Endothelial cell of umbilical vein (primary cell): ENCODE measurements at regions not wholly inside any gene's neighbourhood (a gene's known extent, or its start where the extent isn't known, plus 50 kb on each side); places are given as distances from the start of the nearest gene placed in this dataset.

ENCODE experiments used
- BruUV-seq: library from RNA; stranded (reverse); fragments of 400-500 nt; replicated peaks from 2 replicates; lab custom pipeline; 2021; lab: Mats Ljungman, UMichigan
- CTCF ChIA-PET: fragments of 300-600, 350-600 bp; sonication (Branson Sonifier 250); formaldehyde crosslinking; loops from one replicate; lab custom pipeline; 2021; ENCODE audit warnings: antibody characterized with exemption, inconsistent platforms; lab: Charles Lee
- POLR2A ChIA-PET: fragments of 300-600, 350-600 bp; sonication (Branson Sonifier 250); formaldehyde crosslinking; loops from one replicate; lab custom pipeline; 2021; ENCODE audit warnings: antibody characterized with exemption, inconsistent platforms; lab: Charles Lee
- DNase-seq: peaks from one replicate; pipeline ENCODE4 v3.0.0-alpha.2; 2011; ENCODE audit warnings: low read depth, low spot score
- FAIRE-seq: peaks from 2 replicates; lab custom pipeline; 2011; peaks lifted over from hg19 to GRCh38; lab: Jason Lieb, UNC
- H2AFZ ChIP-seq: 2 replicates; pipeline ENCODE4 v1.6.0; 2012; ENCODE audit warnings: low read depth, low read length, control low read depth, inconsistent platforms
- H3K27ac ChIP-seq: 2 replicates; pipeline ENCODE4 v1.5.1; 2011; ENCODE audit warnings: low read depth, mild to moderate bottlenecking, control low read depth, low read length, moderate library complexity; ENCODE audit not compliant: insufficient read depth
- H3K27me3 ChIP-seq, 2 experiments: 2 replicates each; pipeline versions ENCODE4 v1.6.0 to v1.6.1; 2011; ENCODE audit warnings: low read length in 2 of 2, mixed read lengths in 1 of 2; ENCODE audit not compliant: control insufficient read depth in 2 of 2, insufficient read depth in 2 of 2
- H3K36me3 ChIP-seq, 2 experiments: 2 replicates in 1 of 2; 3 replicates in 1 of 2; pipeline ENCODE4 v1.5.1; 2011; ENCODE audit warnings: low read length in 2 of 2, mild to moderate bottlenecking in 1 of 2, moderate library complexity in 1 of 2; ENCODE audit not compliant: control insufficient read depth in 2 of 2, insufficient read depth in 2 of 2; ENCODE audit errors: extremely low read depth in 1 of 2
- H3K4me1 ChIP-seq: 3 replicates; pipeline ENCODE4 v1.5.1; 2011; ENCODE audit warnings: mild to moderate bottlenecking, low read length; ENCODE audit not compliant: control insufficient read depth, insufficient read depth; ENCODE audit errors: extremely low read depth
- H3K4me2 ChIP-seq: 2 replicates; pipeline ENCODE4 v1.6.1; 2011; ENCODE audit warnings: low read length, control low read depth, mixed read lengths; ENCODE audit not compliant: insufficient read depth
- H3K4me3 ChIP-seq, 3 experiments: fragments of 200-600 bp in 1 of 3; sonication (generic), shearing (Covaris generic) in 1 of 3; replicated peaks in 1 of 3; 2 replicates each; pipeline ENCODE4 v1.5.1; 2011 to 2016; ENCODE audit warnings: control low read depth in 3 of 3, low read length in 3 of 3, mild to moderate bottlenecking in 2 of 3, inconsistent platforms in 1 of 3, low read depth in 1 of 3, moderate library complexity in 1 of 3; ENCODE audit not compliant: insufficient read depth in 1 of 3
- H3K79me2 ChIP-seq: 2 replicates; pipeline ENCODE4 v1.6.0; 2012; ENCODE audit warnings: low read length, inconsistent platforms; ENCODE audit not compliant: control insufficient read depth, insufficient read depth
- H3K9ac ChIP-seq: replicated peaks from 2 replicates; pipeline ENCODE3; 2011; ENCODE audit warnings: low read length, control low read depth; ENCODE audit not compliant: insufficient read depth; ENCODE audit errors: extremely low read depth
- H3K9me1 ChIP-seq: replicated peaks from 3 replicates; pipeline ENCODE4 v1.6.0; 2011; ENCODE audit warnings: mild to moderate bottlenecking, low read length; ENCODE audit not compliant: control insufficient read depth, insufficient read depth; ENCODE audit errors: extremely low read depth
- H3K9me3 ChIP-seq: replicated peaks from 2 replicates; pipeline ENCODE4 v1.5.1; 2012; ENCODE audit warnings: low read length, inconsistent platforms; ENCODE audit not compliant: control insufficient read depth, insufficient read depth
- H4K20me1 ChIP-seq: replicated peaks from 2 replicates; pipeline ENCODE3; 2011; ENCODE audit warnings: mild to moderate bottlenecking, low read length; ENCODE audit not compliant: control insufficient read depth, insufficient read depth; ENCODE audit errors: extremely low read depth
- FOS ChIP-seq: IDR thresholded peaks from 2 replicates; pipeline ENCODE4 v1.6.1; 2011; ENCODE audit warnings: mild to moderate bottlenecking, low read length, moderate library complexity, borderline replicate concordance; ENCODE audit not compliant: insufficient read depth
- JUN ChIP-seq: IDR thresholded peaks from 2 replicates; pipeline ENCODE4 v1.6.1; 2011; ENCODE audit warnings: borderline replicate concordance, low read depth; ENCODE audit not compliant: insufficient read length, insufficient read depth
- MYC ChIP-seq: IDR thresholded peaks from one replicate; pipeline ENCODE4 v1.6.1; 2011; ENCODE audit warnings: mild to moderate bottlenecking, low read depth, low read length
- POLR2AphosphoS5 ChIP-seq: IDR thresholded peaks from 2 replicates; pipeline ENCODE4 v1.6.1; 2012; ENCODE audit warnings: low read depth, mild to moderate bottlenecking, control low read depth, low read length, moderate library complexity; ENCODE audit not compliant: insufficient read depth
- dilution Hi-C: fragments of 300-500 bp; cut with MboI; formaldehyde crosslinking; loops from one replicate; pipeline ENCODE4 v1.15.0; 2019; ENCODE audit warnings: low sequenced_read_pairs; ENCODE audit not compliant: extremely low pct_ligation_motif_present
- intact Hi-C: fragments of 100-400 bp; cut with micrococcal nuclease; formaldehyde crosslinking; loops from one replicate; pipeline ENCODE4 v1.10.0; 2022
- TF ChIP-seq, protein P1 (sequence below), 2 donors: IDR thresholded peaks; 1 replicate in 1 of 2; 2 replicates in 1 of 2; pipeline ENCODE4 v1.5.1; 2011; ENCODE audit warnings: low read length in 2 of 2, mild to moderate bottlenecking in 2 of 2, moderate library complexity in 2 of 2, control low read depth in 1 of 2, inconsistent platforms in 1 of 2, low read depth in 1 of 2; ENCODE audit not compliant: insufficient read depth in 1 of 2; ENCODE audit errors: extremely low read depth in 1 of 2
- TF ChIP-seq, protein P2 (sequence below): IDR thresholded peaks from 2 replicates; pipeline ENCODE4 v1.6.1; 2011; ENCODE audit not compliant: insufficient read depth, insufficient read length

DNA sequence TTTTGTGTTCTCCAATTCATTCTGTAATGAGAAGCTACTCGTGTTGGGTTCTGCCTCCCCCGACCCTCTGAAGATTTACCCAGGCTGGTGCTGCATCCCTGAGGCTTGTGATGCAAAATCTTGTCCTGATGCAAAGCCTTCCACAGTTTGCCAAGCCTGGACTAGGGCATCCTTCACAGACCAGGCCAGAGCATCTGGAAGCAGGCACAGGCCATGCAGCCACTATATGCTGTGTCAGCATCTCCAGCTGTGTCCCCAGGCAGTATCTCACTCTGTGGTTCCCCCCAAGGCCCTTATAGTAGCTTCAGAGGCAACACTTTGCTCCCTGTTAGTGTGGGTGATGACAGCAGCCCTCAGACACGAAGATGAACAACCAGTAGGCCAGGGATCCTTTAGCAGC is 77.3 kb upstream of the RCN1 start:
- DNase-seq (no peak), FAIRE-seq (no peak)
- Histone ChIP-seq H3K9ac (no peak overlapping the region), H4K20me1 (no peaks in the 10 kb centered on the region), H3K9me1 (no peaks in the 10 kb centered on the region), H3K4me2 (no peak overlapping the region), H3K4me1 (no peaks in the 10 kb centered on the region), H3K9me3 (no peaks in the 10 kb centered on the region), H3K4me3 (no peak overlapping the region), H3K36me3 (no peaks in the 10 kb centered on the region), H2AFZ (no peak overlapping the region), H3K27ac (no peak overlapping the region), H3K27me3 (peaks cover 3% of the 10 kb centered on the region in 2 experiments), H3K79me2 (no peaks in the 10 kb centered on the region)
- intact Hi-C loops (no loop called here), dilution Hi-C loops (no loop called here)
- ChIA-PET CTCF (no interaction called here), POLR2A (no interaction called here)
- no peak for TF ChIP-seq MYC
- TF ChIP-seq POLR2AphosphoS5, result no peak
- BruUV-seq, result no TSS peak

DNA sequence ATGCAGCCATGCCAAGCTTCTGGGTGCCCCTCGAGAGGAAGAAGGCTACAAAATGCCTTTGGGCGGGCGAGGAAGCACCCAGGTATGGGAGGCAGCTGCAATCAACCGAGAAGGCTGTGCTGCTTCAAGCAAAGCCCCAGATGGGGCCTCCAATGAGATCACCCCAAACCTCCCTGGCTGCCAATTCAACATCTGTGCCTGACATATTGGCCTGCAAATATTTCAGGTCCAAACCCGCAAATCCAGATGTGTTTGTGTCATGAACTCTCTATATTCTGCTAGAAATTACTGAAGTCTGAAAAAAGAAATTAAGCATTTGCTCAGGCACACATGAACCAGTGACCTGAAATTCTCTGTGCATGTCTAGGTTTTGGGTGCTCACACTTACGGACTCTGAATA is 78.8 kb upstream of the RCN1 start:
- dilution Hi-C loops (no loop called here), intact Hi-C loops (no loop called here)
- FAIRE-seq, result no peak
- ChIA-PET CTCF (no interaction called here), POLR2A (no interaction called here)
- Histone ChIP-seq H2AFZ (no peak overlapping the region), H3K4me1 (no peaks in the 10 kb centered on the region), H3K4me3 (no peak overlapping the region), H3K79me2 (no peaks in the 10 kb centered on the region), H3K4me2 (no peak overlapping the region), H3K27me3 (peaks cover 7% of the 10 kb centered on the region in 2 experiments), H3K27ac (no peak overlapping the region), H3K9me3 (no peaks in the 10 kb centered on the region), H3K9ac (no peak overlapping the region), H3K36me3 (no peaks in the 10 kb centered on the region), H4K20me1 (no peaks in the 10 kb centered on the region), H3K9me1 (no peaks in the 10 kb centered on the region)
- no peak for DNase-seq
- BruUV-seq, result no TSS peak
- TF ChIP-seq JUN (no peak), MYC (no peak), FOS (no peak)
- TF ChIP-seq, protein P1, sequence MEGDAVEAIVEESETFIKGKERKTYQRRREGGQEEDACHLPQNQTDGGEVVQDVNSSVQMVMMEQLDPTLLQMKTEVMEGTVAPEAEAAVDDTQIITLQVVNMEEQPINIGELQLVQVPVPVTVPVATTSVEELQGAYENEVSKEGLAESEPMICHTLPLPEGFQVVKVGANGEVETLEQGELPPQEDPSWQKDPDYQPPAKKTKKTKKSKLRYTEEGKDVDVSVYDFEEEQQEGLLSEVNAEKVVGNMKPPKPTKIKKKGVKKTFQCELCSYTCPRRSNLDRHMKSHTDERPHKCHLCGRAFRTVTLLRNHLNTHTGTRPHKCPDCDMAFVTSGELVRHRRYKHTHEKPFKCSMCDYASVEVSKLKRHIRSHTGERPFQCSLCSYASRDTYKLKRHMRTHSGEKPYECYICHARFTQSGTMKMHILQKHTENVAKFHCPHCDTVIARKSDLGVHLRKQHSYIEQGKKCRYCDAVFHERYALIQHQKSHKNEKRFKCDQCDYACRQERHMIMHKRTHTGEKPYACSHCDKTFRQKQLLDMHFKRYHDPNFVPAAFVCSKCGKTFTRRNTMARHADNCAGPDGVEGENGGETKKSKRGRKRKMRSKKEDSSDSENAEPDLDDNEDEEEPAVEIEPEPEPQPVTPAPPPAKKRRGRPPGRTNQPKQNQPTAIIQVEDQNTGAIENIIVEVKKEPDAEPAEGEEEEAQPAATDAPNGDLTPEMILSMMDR (IDR thresholded peaks at IDR 0.05; ENCODE audit: extremely low read depth in 1 of 2, insufficient read depth in 1 of 2, low read depth in 1 of 2, low read length in 2 of 2), result no peak
- TF ChIP-seq, protein P2, sequence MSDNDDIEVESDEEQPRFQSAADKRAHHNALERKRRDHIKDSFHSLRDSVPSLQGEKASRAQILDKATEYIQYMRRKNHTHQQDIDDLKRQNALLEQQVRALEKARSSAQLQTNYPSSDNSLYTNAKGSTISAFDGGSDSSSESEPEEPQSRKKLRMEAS, result no peak
